Lower leg skin (tissue), 3 donors: ENCODE measurements at regions not wholly inside any gene's neighbourhood (a gene's known extent, or its start where the extent isn't known, plus 50 kb on each side); places are given as distances from the start of the nearest gene placed in this dataset.
"Not testable (repeated sequence)": the region's sequence is repeated elsewhere in the genome, so short reads cannot be mapped to it uniquely, and the experiment has no call there.

Experiments
- CTCF ChIP-seq, 3 donors: fragments of 450-650 bp; IDR thresholded peaks; one replicate each; pipeline ENCODE4 v1.5.1; 2016; ENCODE audit warnings: antibody characterized with exemption in 3 of 3, mild to moderate bottlenecking in 3 of 3, moderate library complexity in 2 of 3
- POLR2A ChIP-seq, 2 donors: fragments of 450-650 bp; IDR thresholded peaks; one replicate each; pipeline ENCODE4 v1.6.1; 2016 to 2017; ENCODE audit warnings: antibody characterized with exemption in 2 of 2, mild to moderate bottlenecking in 1 of 2, moderate library complexity in 1 of 2

DNA sequence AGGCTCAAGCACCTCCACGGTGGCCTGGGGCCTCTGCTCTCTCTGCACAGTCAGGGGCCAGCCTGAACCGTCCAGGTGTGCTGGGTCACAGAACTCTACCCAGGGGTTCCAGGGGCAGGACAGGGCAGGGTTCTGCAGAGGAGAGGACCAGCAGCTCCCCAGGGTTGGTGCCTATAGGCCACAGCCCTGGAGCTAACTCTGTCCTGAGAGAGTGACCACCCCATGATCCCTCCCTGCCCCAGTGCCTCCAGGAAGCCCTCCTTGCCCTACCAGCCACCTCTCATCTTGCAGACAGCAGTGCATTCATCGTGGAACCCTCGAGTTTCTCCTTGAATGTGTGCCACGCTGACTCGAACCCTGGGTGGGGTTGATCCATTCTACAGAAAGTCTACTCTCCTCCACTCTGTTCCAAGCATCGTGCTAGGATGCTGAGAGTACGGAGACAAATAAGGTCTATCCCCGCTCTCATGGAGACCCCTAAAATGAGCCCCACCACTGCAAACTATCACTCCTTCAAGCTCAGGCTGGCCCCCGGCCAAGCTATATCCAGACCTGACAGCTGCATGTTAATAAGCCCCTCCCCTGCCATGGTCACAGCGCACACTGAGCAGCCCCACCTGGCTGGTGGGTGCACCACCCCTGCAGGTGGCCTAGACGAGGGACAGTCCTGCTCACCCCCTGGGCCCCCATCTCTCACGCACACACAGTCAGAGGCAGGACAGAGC is 138.1 kb upstream of the FOXD4L5 start:
- TF ChIP-seq CTCF, POLR2A (IDR thresholded peaks at IDR 0.05): not testable (repeated sequence)
